ENCODE measurements at regions not wholly inside any gene's neighbourhood (a gene's known extent, or its start where the extent isn't known, plus 50 kb on each side); places are given as distances from the start of the nearest gene placed in this dataset.

DNA sequence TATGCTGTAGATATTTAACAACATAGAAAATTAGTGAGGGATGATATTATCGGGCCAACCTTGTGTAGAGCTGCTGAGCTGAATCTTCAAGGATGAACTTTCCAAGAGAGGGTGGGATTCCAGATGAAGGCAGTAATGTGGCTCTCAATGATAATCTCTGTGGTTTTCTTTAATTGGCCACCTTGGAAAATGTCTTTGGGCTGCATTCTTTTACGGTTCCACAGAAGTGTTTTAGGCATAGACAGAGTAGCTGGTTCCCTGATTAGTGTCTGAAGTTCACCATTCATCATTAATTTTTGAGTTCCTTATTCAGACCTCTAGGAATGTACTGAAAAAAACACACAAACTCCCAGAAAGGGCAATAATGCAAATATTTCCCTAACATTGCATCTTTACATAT, 1566.9 kb upstream of the PIK3C3 start:
- H3K9ac ChIP-seq (replicated peaks; ENCODE audit: extremely low read depth, insufficient read depth, low read length): no peak overlapping the region
- no peaks in the 10 kb centered on the region for H3K36me3 ChIP-seq (ENCODE audit: control insufficient read depth in 2 of 2, extremely low read depth in 1 of 2, insufficient read depth in 2 of 2, low read length in 2 of 2)
- TF ChIP-seq GATA2 (IDR thresholded peaks at IDR 0.05; ENCODE audit: insufficient read depth, insufficient read length, low read depth, low read length): no peak
- no peak for TF ChIP-seq JUN (IDR thresholded peaks at IDR 0.05; ENCODE audit: borderline replicate concordance, insufficient read depth, insufficient read length, low read depth)
- TF ChIP-seq, protein P1, sequence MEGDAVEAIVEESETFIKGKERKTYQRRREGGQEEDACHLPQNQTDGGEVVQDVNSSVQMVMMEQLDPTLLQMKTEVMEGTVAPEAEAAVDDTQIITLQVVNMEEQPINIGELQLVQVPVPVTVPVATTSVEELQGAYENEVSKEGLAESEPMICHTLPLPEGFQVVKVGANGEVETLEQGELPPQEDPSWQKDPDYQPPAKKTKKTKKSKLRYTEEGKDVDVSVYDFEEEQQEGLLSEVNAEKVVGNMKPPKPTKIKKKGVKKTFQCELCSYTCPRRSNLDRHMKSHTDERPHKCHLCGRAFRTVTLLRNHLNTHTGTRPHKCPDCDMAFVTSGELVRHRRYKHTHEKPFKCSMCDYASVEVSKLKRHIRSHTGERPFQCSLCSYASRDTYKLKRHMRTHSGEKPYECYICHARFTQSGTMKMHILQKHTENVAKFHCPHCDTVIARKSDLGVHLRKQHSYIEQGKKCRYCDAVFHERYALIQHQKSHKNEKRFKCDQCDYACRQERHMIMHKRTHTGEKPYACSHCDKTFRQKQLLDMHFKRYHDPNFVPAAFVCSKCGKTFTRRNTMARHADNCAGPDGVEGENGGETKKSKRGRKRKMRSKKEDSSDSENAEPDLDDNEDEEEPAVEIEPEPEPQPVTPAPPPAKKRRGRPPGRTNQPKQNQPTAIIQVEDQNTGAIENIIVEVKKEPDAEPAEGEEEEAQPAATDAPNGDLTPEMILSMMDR (IDR thresholded peaks at IDR 0.05; ENCODE audit: extremely low read depth in 1 of 2, insufficient read depth in 1 of 2, low read depth in 1 of 2, low read length in 2 of 2): no peak
- H3K79me2 ChIP-seq (ENCODE audit: control insufficient read depth, insufficient read depth, low read length): no peaks in the 10 kb centered on the region
- no peaks in the 10 kb centered on the region for H4K20me1 ChIP-seq (replicated peaks; ENCODE audit: control insufficient read depth, extremely low read depth, insufficient read depth, low read length)
- no peaks in the 10 kb centered on the region for H3K27me3 ChIP-seq (ENCODE audit: control insufficient read depth in 2 of 2, insufficient read depth in 2 of 2, low read length in 2 of 2)
- no TSS peak for BruUV-seq (replicated peaks)
- no peaks in the 10 kb centered on the region for H3K9me1 ChIP-seq (replicated peaks; ENCODE audit: control insufficient read depth, extremely low read depth, insufficient read depth, low read length)
- POLR2A ChIA-PET: no interaction called here
- no peak for DNase-seq (ENCODE audit: low read depth, low spot score)
- dilution Hi-C loops (cut with MboI; ENCODE audit: extremely low pct_ligation_motif_present, low sequenced_read_pairs) (no loop called here), intact Hi-C loops (cut with micrococcal nuclease) (no loop called here)
- H3K27ac ChIP-seq (ENCODE audit: insufficient read depth, low read depth, low read length): no peak overlapping the region
- H3K4me3 ChIP-seq (replicated peaks in 1 of 3; ENCODE audit: insufficient read depth in 1 of 3, low read depth in 1 of 3, low read length in 3 of 3): no peak overlapping the region
- no peak overlapping the region for H3K4me2 ChIP-seq (ENCODE audit: insufficient read depth, low read length)
- no peak for FAIRE-seq
- H3K9me3 ChIP-seq (replicated peaks; ENCODE audit: control insufficient read depth, insufficient read depth, low read length): no peaks in the 10 kb centered on the region
- CTCF ChIA-PET: interaction anchor here (1.5 kb wide), 1 partner anchor 16 kb away, joined by 4 read pairs; no protein-coding TSS in a partner anchor
- H2AFZ ChIP-seq (ENCODE audit: low read depth, low read length): no peak overlapping the region
- no peaks in the 10 kb centered on the region for H3K4me1 ChIP-seq (ENCODE audit: control insufficient read depth, extremely low read depth, insufficient read depth, low read length)

DNA sequence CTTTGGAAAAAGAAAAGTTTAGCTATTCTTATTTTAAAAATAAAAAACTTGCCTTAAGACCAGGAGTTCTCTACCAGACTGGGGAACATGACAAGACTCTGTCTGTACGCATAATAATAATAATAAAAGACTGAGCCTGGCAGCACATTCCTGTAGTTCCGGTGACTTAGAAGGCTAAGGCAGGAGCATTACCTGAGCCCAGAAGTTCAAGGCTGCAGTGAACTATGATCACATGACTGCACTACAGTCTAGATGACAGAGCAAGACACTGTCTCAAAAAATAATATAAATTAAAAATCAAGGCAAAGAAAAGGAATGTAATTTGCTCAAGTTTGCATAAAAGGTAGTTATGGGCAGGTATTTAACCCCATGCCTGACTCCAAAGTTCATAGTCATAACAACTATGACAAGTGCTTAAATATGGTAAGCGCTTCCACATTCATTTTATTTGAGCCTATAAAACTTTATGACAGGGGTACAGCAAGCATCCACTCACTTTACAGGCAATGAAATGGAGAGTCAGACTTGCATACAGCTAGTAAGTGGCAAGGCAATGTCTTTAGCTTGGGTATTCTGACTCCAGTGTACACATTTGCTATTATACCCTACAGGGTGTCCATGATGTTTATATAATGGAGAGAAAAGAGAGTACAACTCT, 1567.8 kb upstream of the PIK3C3 start:
- Histone ChIP-seq H2AFZ (ENCODE audit: low read depth, low read length) (no peak overlapping the region), H3K27me3 (ENCODE audit: control insufficient read depth in 2 of 2, insufficient read depth in 2 of 2, low read length in 2 of 2) (no peaks in the 10 kb centered on the region), H3K9me1 (replicated peaks; ENCODE audit: control insufficient read depth, extremely low read depth, insufficient read depth, low read length) (no peaks in the 10 kb centered on the region), H3K27ac (ENCODE audit: insufficient read depth, low read depth, low read length) (no peak overlapping the region), H3K9ac (replicated peaks; ENCODE audit: extremely low read depth, insufficient read depth, low read length) (no peak overlapping the region), H3K4me2 (ENCODE audit: insufficient read depth, low read length) (no peak overlapping the region), H3K4me1 (ENCODE audit: control insufficient read depth, extremely low read depth, insufficient read depth, low read length) (no peaks in the 10 kb centered on the region), H4K20me1 (replicated peaks; ENCODE audit: control insufficient read depth, extremely low read depth, insufficient read depth, low read length) (no peaks in the 10 kb centered on the region), H3K4me3 (replicated peaks in 1 of 3; ENCODE audit: insufficient read depth in 1 of 3, low read depth in 1 of 3, low read length in 3 of 3) (no peak overlapping the region), H3K36me3 (ENCODE audit: control insufficient read depth in 2 of 2, extremely low read depth in 1 of 2, insufficient read depth in 2 of 2, low read length in 2 of 2) (no peaks in the 10 kb centered on the region), H3K9me3 (replicated peaks; ENCODE audit: control insufficient read depth, insufficient read depth, low read length) (no peaks in the 10 kb centered on the region), H3K79me2 (ENCODE audit: control insufficient read depth, insufficient read depth, low read length) (no peaks in the 10 kb centered on the region)
- intact Hi-C loops (cut with micrococcal nuclease): no loop called here
- FAIRE-seq (no peak), DNase-seq (ENCODE audit: low read depth, low spot score) (no peak)
- CTCF ChIA-PET: interaction anchor here (1.5 kb wide), 1 partner anchor 15 kb away, joined by 4 read pairs; no protein-coding TSS in a partner anchor
- no peak for TF ChIP-seq MYC (IDR thresholded peaks at IDR 0.05; ENCODE audit: low read depth, low read length)
- TF ChIP-seq, protein P1 (IDR thresholded peaks at IDR 0.05; ENCODE audit: extremely low read depth in 1 of 2, insufficient read depth in 1 of 2, low read depth in 1 of 2, low read length in 2 of 2): no peak
- no TSS peak for BruUV-seq (replicated peaks)
- POLR2A ChIA-PET: no interaction called here
- dilution Hi-C loops (cut with MboI; ENCODE audit: extremely low pct_ligation_motif_present, low sequenced_read_pairs): no loop called here

Data from endothelial cell of umbilical vein (primary cell).